H9 (cell line): ENCODE measurements at regions not wholly inside any gene's neighbourhood (a gene's known extent, or its start where the extent isn't known, plus 50 kb on each side); places are given as distances from the start of the nearest gene placed in this dataset.
A peak's percentile ranks its signal among the peaks of the same experiment; 100 is the strongest.

Experiments used
- DNase-seq: peaks from one replicate; pipeline ENCODE4 v3.0.0-alpha.2; 2017
- H2AFZ ChIP-seq: one replicate; pipeline ENCODE4 v1.6.1; 2013; ENCODE audit warnings: mild to moderate bottlenecking, low read length, control low read depth, moderate library complexity
- H2AK5ac ChIP-seq: 2 replicates; pipeline ENCODE4 v1.6.1; 2013; ENCODE audit warnings: low read length, control low read depth, mixed read lengths; ENCODE audit not compliant: insufficient read length
- H2BK120ac ChIP-seq: one replicate; pipeline ENCODE4 v1.6.1; 2013; ENCODE audit warnings: low read depth, mild to moderate bottlenecking, low read length, control low read depth, inconsistent platforms; ENCODE audit not compliant: poor library complexity, severe bottlenecking
- H2BK12ac ChIP-seq: 2 replicates; pipeline ENCODE4 v1.6.1; 2013; ENCODE audit warnings: low read length, control low read depth, mixed read lengths, low read depth; ENCODE audit not compliant: insufficient read length
- H2BK15ac ChIP-seq: 2 replicates; pipeline ENCODE4 v1.6.1; 2013; ENCODE audit warnings: low read depth, low read length, control low read depth
- H2BK20ac ChIP-seq: one replicate; pipeline ENCODE4 v1.6.1; 2013; ENCODE audit warnings: low read depth, mild to moderate bottlenecking, low read length, control low read depth, inconsistent platforms; ENCODE audit not compliant: poor library complexity, severe bottlenecking
- H2BK5ac ChIP-seq: 2 replicates; pipeline ENCODE4 v1.6.1; 2013; ENCODE audit warnings: low read length, control low read depth, mixed read lengths; ENCODE audit not compliant: insufficient read length
- H3K14ac ChIP-seq: 2 replicates; pipeline ENCODE4 v1.6.1; 2013; ENCODE audit warnings: low read length, control low read depth; ENCODE audit not compliant: insufficient read depth
- H3K18ac ChIP-seq: 2 replicates; pipeline ENCODE4 v1.6.1; 2013; ENCODE audit warnings: low read depth, mild to moderate bottlenecking, mixed read lengths, low read length, control low read depth; ENCODE audit not compliant: insufficient read length
- H3K23ac ChIP-seq: 2 replicates; pipeline ENCODE4 v1.6.1; 2013; ENCODE audit warnings: low read length, control low read depth, mixed read lengths, low read depth; ENCODE audit not compliant: insufficient read length
- H3K23me2 ChIP-seq: 2 replicates; pipeline ENCODE4 v1.6.1; 2013; ENCODE audit warnings: low read depth, mild to moderate bottlenecking, mixed read lengths, low read length, control low read depth; ENCODE audit not compliant: insufficient read length, poor library complexity, severe bottlenecking
- H3K27ac ChIP-seq: 2 replicates; pipeline ENCODE4 v1.5.1; 2013; ENCODE audit warnings: low read length, control low read depth, mixed read lengths, low read depth; ENCODE audit not compliant: insufficient read length
- H3K27me3 ChIP-seq: 2 replicates; pipeline ENCODE4 v1.6.1; 2013; ENCODE audit warnings: low read length, control low read depth, inconsistent platforms; ENCODE audit not compliant: insufficient read depth
- H3K4ac ChIP-seq: 2 replicates; pipeline ENCODE4 v1.6.1; 2013; ENCODE audit warnings: low read depth, mild to moderate bottlenecking, control low read depth, inconsistent platforms, low read length, moderate library complexity
- H3K4me1 ChIP-seq: 2 replicates; pipeline ENCODE4 v1.6.1; 2013; ENCODE audit warnings: low read length, control low read depth, inconsistent platforms; ENCODE audit not compliant: insufficient read depth
- H3K4me2 ChIP-seq: 2 replicates; pipeline ENCODE4 v1.6.1; 2013; ENCODE audit warnings: low read length, control low read depth, mixed read lengths; ENCODE audit not compliant: insufficient read length, insufficient read depth
- H3K56ac ChIP-seq: 2 replicates; pipeline ENCODE4 v1.6.1; 2013; ENCODE audit warnings: low read depth, mild to moderate bottlenecking, mixed read lengths, low read length, control low read depth; ENCODE audit not compliant: insufficient read length
- H3K79me1 ChIP-seq: 2 replicates; pipeline ENCODE4 v1.6.1; 2013; ENCODE audit warnings: low read depth, mild to moderate bottlenecking, moderate library complexity, low read length, control low read depth, inconsistent platforms; ENCODE audit not compliant: insufficient read depth, poor library complexity, severe bottlenecking
- H3K79me2 ChIP-seq: 2 replicates; pipeline ENCODE4 v1.6.1; 2013; ENCODE audit warnings: low read length, control low read depth, inconsistent platforms; ENCODE audit not compliant: insufficient read depth
- H3K9ac ChIP-seq: 2 replicates; pipeline ENCODE4 v1.6.1; 2013; ENCODE audit warnings: low read length, control low read depth, mixed read lengths; ENCODE audit not compliant: insufficient read length; ENCODE audit errors: extremely low read depth
- H3K9me3 ChIP-seq: one replicate; pipeline ENCODE4 v1.6.1; 2013; ENCODE audit warnings: low read depth, low read length, inconsistent platforms; ENCODE audit not compliant: control insufficient read depth
- H3T11ph ChIP-seq: one replicate; pipeline ENCODE4 v1.6.1; 2013; ENCODE audit warnings: mild to moderate bottlenecking, low read length, control low read depth, inconsistent platforms
- H4K20me1 ChIP-seq: one replicate; pipeline ENCODE4 v1.6.1; 2013; ENCODE audit not compliant: control insufficient read depth, insufficient read length, insufficient read depth
- H4K5ac ChIP-seq: 2 replicates; pipeline ENCODE4 v1.6.1; 2013; ENCODE audit warnings: low read depth, mild to moderate bottlenecking, mixed read lengths, low read length, control low read depth; ENCODE audit not compliant: insufficient read length
- H4K8ac ChIP-seq: replicated peaks from 2 replicates; pipeline ENCODE4 v1.6.1; 2013; ENCODE audit warnings: low read length, control low read depth, mixed read lengths, low read depth; ENCODE audit not compliant: insufficient read length
- H4K91ac ChIP-seq: 2 replicates; pipeline ENCODE4 v1.6.1; 2013; ENCODE audit warnings: low read depth, mild to moderate bottlenecking, moderate library complexity, mixed read lengths, low read length, control low read depth; ENCODE audit not compliant: insufficient read length
- H3K27ac Mint-ChIP-seq, 3 experiments: 2 replicates in 2 of 3; 3 replicates in 1 of 3; pipeline ENCODE4 v1.8.0; 2020 to 2021; ENCODE audit warnings: mixed read lengths in 3 of 3, mild to moderate bottlenecking in 1 of 3, moderate library complexity in 1 of 3
- H3K27me3 Mint-ChIP-seq: 2 replicates; pipeline ENCODE4 v1.8.0; 2021; ENCODE audit warnings: low read depth, mild to moderate bottlenecking, moderate library complexity, mixed read lengths
- H3K36me3 Mint-ChIP-seq, 3 experiments: 2 replicates in 2 of 3; 3 replicates in 1 of 3; pipeline ENCODE4 v1.8.0; 2020 to 2021; ENCODE audit warnings: low read depth in 3 of 3, mixed read lengths in 3 of 3; ENCODE audit not compliant: insufficient read depth in 1 of 3
- H3K4me1 Mint-ChIP-seq, 2 experiments: 2 replicates each; pipeline ENCODE4 v1.8.0; 2020; ENCODE audit warnings: mixed read lengths in 2 of 2
- H3K4me3 Mint-ChIP-seq, 2 experiments: 2 replicates in 1 of 2; 3 replicates in 1 of 2; pipeline ENCODE4 v1.8.0; 2020 to 2021; ENCODE audit warnings: mild to moderate bottlenecking in 2 of 2, mixed read lengths in 2 of 2, moderate library complexity in 1 of 2
- H3K9me3 Mint-ChIP-seq, 2 experiments: 2 replicates in 1 of 2; 3 replicates in 1 of 2; pipeline ENCODE4 v1.8.0; 2020; ENCODE audit warnings: mild to moderate bottlenecking in 2 of 2, mixed read lengths in 2 of 2, moderate library complexity in 1 of 2
- CTCF ChIP-seq: fragments of 200-600 bp; sonication (generic); conservative IDR thresholded peaks from 3 replicates; pipeline ENCODE4 v1.8.0; 2021; ENCODE audit warnings: antibody characterized with exemption, mild to moderate bottlenecking
- whole genome bisulfite sequencing: extraction: QIAGEN DNeasy Blood & Tissue Kit; methylation state at CpG from one replicate; pipeline ENCODE4 v1.1.7; 2013; ENCODE audit warnings: missing lambda C conversion rate, low lambda C conversion rate, mixed read lengths; ENCODE audit not compliant: insufficient read length; ENCODE audit errors: extremely low coverage; 5-methylcytosine and 5-hydroxymethylcytosine counted together

GRCh38 chr2:43032213-43033015 lies 194.0 kb downstream of the ZFP36L2 start:
- no peak overlapping the region for H3K4me2 ChIP-seq
- no peak overlapping the region for H3T11ph ChIP-seq
- no peaks in the 10 kb centered on the region for H3K9me3 Mint-ChIP-seq
- TF ChIP-seq CTCF = no peak
- H2BK15ac ChIP-seq = no peak overlapping the region
- no peak overlapping the region for H4K5ac ChIP-seq
- no peak overlapping the region for H4K91ac ChIP-seq
- H3K4me3 Mint-ChIP-seq = no peak overlapping the region
- H3K79me2 ChIP-seq = no peaks in the 10 kb centered on the region
- peaks cover 2% of the 10 kb centered on the region for H3K27me3 Mint-ChIP-seq
- no peak overlapping the region for H3K23ac ChIP-seq
- no CpG with 5 or more reads among the region's 14 CpGs for WGBS
- H3K4me1 ChIP-seq = no peaks in the 10 kb centered on the region
- no peak overlapping the region for H2BK120ac ChIP-seq
- H2AFZ ChIP-seq = no peak overlapping the region
- H3K14ac ChIP-seq = no peak overlapping the region; the same call in 1 of the 2 replicates
- H2BK20ac ChIP-seq = no peak overlapping the region
- H2BK5ac ChIP-seq = no peak overlapping the region
- no peaks in the 10 kb centered on the region for H4K20me1 ChIP-seq
- H3K27ac ChIP-seq = no peak overlapping the region
- no peaks in the 10 kb centered on the region for H3K23me2 ChIP-seq
- no peaks in the 10 kb centered on the region for H3K36me3 Mint-ChIP-seq
- H3K18ac ChIP-seq = no peak overlapping the region
- peak overlapping the region in 1 of 3 experiments; percentile 46; a peak in 1 of 7 replicates for H3K27ac Mint-ChIP-seq
- peaks cover 6 to 10% of the 10 kb centered on the region in 2 experiments; a peak in 3 of 4 replicates for H3K4me1 Mint-ChIP-seq
- H4K8ac ChIP-seq = no peak overlapping the region
- H2BK12ac ChIP-seq = no peak overlapping the region
- no peaks in the 10 kb centered on the region for H3K79me1 ChIP-seq
- DNase-seq = no peak
- no peak overlapping the region for H3K56ac ChIP-seq
- no peak overlapping the region for H2AK5ac ChIP-seq
- H3K9me3 ChIP-seq = no peaks in the 10 kb centered on the region
- no peak overlapping the region for H3K9ac ChIP-seq
- no peak overlapping the region for H3K4ac ChIP-seq
- no peaks in the 10 kb centered on the region for H3K27me3 ChIP-seq
